Testis (tissue), 2 donors: ENCODE measurements at regions not wholly inside any gene's neighbourhood (a gene's known extent, or its start where the extent isn't known, plus 50 kb on each side); places are given as distances from the start of the nearest gene placed in this dataset.

Source experiments
- DNase-seq: peaks from one replicate; pipeline ENCODE4 v3.0.0-alpha.2; 2019
- H3K27ac ChIP-seq, 2 donors: fragments of 200-600 bp; sonication (generic); one replicate each; pipeline ENCODE4 v1.5.1; 2019
- H3K27me3 ChIP-seq: fragments of 200-600 bp; sonication (generic); one replicate; pipeline ENCODE4 v1.5.1; 2019
- H3K36me3 ChIP-seq: fragments of 200-600 bp; sonication (generic); one replicate; pipeline ENCODE4 v1.5.1; 2017; ENCODE audit warnings: low read depth; ENCODE audit errors: missing control alignments
- H3K4me1 ChIP-seq: fragments of 200-600 bp; sonication (generic); one replicate; pipeline ENCODE4 v1.5.1; 2019
- H3K4me3 ChIP-seq, 2 donors: fragments of 200-600 bp; sonication (generic); one replicate each; pipeline ENCODE4 v1.5.1; 2017 to 2019
- H3K9me3 ChIP-seq: fragments of 200-600 bp; sonication (generic); one replicate; pipeline ENCODE4 v1.5.1; 2017
- CTCF ChIP-seq, 3 experiments: fragments of 450-650 bp in 2 of 3; fragments of 200-600 bp in 1 of 3; sonication (generic) in 1 of 3; IDR thresholded peaks; one replicate each; pipeline ENCODE4 v1.5.1; 2016 to 2019; ENCODE audit warnings: antibody characterized with exemption in 3 of 3, mild to moderate bottlenecking in 2 of 3, moderate library complexity in 1 of 3
- POLR2A ChIP-seq: fragments of 450-650 bp; IDR thresholded peaks from one replicate; pipeline ENCODE4 v1.6.1; 2017; ENCODE audit warnings: antibody characterized with exemption, mild to moderate bottlenecking, moderate library complexity
- WGBS, 2 donors: methylation state at CpG; one replicate each; pipeline ENCODE4 v1.1.5; 2018; 5-methylcytosine and 5-hydroxymethylcytosine counted together
- intact Hi-C: fragments of 100-400 bp; cut with DNase I; formaldehyde crosslinking; loops from one replicate; pipeline ENCODE4 v1.15.1; 2023; ENCODE audit warnings: low total_unique reads

GRCh38 chr7:13032576-13032975 is 345.1 kb downstream of the ARL4A start:
- 53 to 56% methylated on average over 2 of the region's 2 CpGs for WGBS, 2 donors
- Histone ChIP-seq H3K9me3 (no peaks in the 10 kb centered on the region), H3K4me3 (no peak overlapping the region), H3K36me3 (no peaks in the 10 kb centered on the region), H3K4me1 (no peaks in the 10 kb centered on the region), H3K27me3 (no peaks in the 10 kb centered on the region), H3K27ac (no peak overlapping the region)
- no peak for DNase-seq
- no peak for TF ChIP-seq POLR2A
- no peak for TF ChIP-seq CTCF (IDR thresholded peaks at IDR 0.05)
- intact Hi-C loops: no loop called here

- Histone ChIP-seq H3K27ac (no peak overlapping the region), H3K36me3 (no peaks in the 10 kb centered on the region), H3K4me1 (no peaks in the 10 kb centered on the region), H3K9me3 (no peaks in the 10 kb centered on the region), H3K4me3 (no peak overlapping the region), H3K27me3 (no peaks in the 10 kb centered on the region)
- no peak for TF ChIP-seq CTCF (IDR thresholded peaks at IDR 0.05)
- TF ChIP-seq POLR2A: no peak
- 82 to 96% methylated on average over 1 of the region's 1 CpG for WGBS, 2 donors
- no peak for DNase-seq
- intact Hi-C loops: no loop called here
These were observed 347.3 kb downstream of the ARL4A start for GRCh38 chr7:13034693-13035092.

- intact Hi-C loops: no loop called here
These were observed 347.8 kb downstream of the ARL4A start for GRCh38 chr7:13035233-13035632.

GRCh38 chr7:13036256-13036780 is 348.9 kb downstream of the ARL4A start:
- DNase-seq: no peak
- intact Hi-C loops: no loop called here
- no peaks in the 10 kb centered on the region for H3K36me3 ChIP-seq
- no peak overlapping the region for H3K4me3 ChIP-seq
- no peak overlapping the region for H3K27ac ChIP-seq
- no peaks in the 10 kb centered on the region for H3K9me3 ChIP-seq
- H3K27me3 ChIP-seq: no peaks in the 10 kb centered on the region
- no peak for TF ChIP-seq CTCF (IDR thresholded peaks at IDR 0.05)
- no peak for TF ChIP-seq POLR2A
- H3K4me1 ChIP-seq: no peaks in the 10 kb centered on the region

More at GRCh38 chr7:13035233-13035632, 347.8 kb downstream of the ARL4A start:
- H3K4me1 ChIP-seq: no peaks in the 10 kb centered on the region
- TF ChIP-seq POLR2A: no peak
- TF ChIP-seq CTCF (IDR thresholded peaks at IDR 0.05): no peak
- no peak for DNase-seq
- no peaks in the 10 kb centered on the region for H3K9me3 ChIP-seq
- 95 to 96% methylated on average over 4 of the region's 4 CpGs for WGBS, 2 donors
- H3K4me3 ChIP-seq: no peak overlapping the region
- H3K27me3 ChIP-seq: no peaks in the 10 kb centered on the region
- no peaks in the 10 kb centered on the region for H3K36me3 ChIP-seq
- H3K27ac ChIP-seq: no peak overlapping the region

GRCh38 chr7:13037216-13037615 is 349.8 kb downstream of the ARL4A start:
- H3K27me3 ChIP-seq: no peaks in the 10 kb centered on the region
- no peaks in the 10 kb centered on the region for H3K4me1 ChIP-seq
- TF ChIP-seq POLR2A: no peak
- no peak for TF ChIP-seq CTCF (IDR thresholded peaks at IDR 0.05)
- intact Hi-C loops: no loop called here
- no peak overlapping the region for H3K4me3 ChIP-seq
- no peaks in the 10 kb centered on the region for H3K9me3 ChIP-seq
- WGBS, 2 donors: 50 to 83% methylated on average over 1 of the region's 1 CpG
- DNase-seq: no peak
- H3K36me3 ChIP-seq: no peaks in the 10 kb centered on the region
- H3K27ac ChIP-seq: no peak overlapping the region
